SH-SY5Y (cell line): ENCODE measurements at regions not wholly inside any gene's neighbourhood (a gene's known extent, or its start where the extent isn't known, plus 50 kb on each side); places are given as distances from the start of the nearest gene placed in this dataset.

Source experiments
- GATA2 ChIP-seq: IDR thresholded peaks from 2 replicates; pipeline ENCODE4 v1.6.1; 2011; ENCODE audit warnings: mild to moderate bottlenecking, low read depth, low read length
- GATA3 ChIP-seq: IDR thresholded peaks from 2 replicates; pipeline ENCODE4 v1.6.1; 2011; ENCODE audit warnings: low read depth, mild to moderate bottlenecking, low read length, moderate library complexity

DNA sequence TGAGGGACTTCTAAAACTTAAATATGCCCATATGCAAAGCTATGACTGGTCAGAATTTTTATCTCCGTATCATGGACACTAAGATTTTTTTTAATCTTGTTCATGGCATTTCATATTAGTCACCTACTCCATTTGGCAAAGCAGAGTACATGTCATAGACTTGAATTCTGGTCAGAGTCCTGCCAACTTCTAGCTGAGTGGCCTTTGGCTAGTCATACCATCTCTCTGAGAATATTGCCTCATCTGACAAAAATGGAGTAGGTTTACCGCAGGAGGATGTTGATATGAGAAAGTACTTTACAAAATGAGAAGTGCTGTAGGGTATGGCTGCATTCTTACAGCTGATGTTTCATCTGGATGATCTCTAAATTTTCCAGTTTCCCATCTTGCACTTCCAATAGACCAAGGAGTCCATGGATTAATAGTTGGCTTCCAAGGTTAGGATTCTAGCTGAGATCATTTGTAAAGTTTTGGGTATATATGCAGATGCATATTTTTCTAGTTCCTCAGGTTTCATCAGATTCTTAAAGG, 150.8 kb upstream of the NR3C1 start:
- TF ChIP-seq GATA2 = no peak
- no peak for TF ChIP-seq GATA3

DNA sequence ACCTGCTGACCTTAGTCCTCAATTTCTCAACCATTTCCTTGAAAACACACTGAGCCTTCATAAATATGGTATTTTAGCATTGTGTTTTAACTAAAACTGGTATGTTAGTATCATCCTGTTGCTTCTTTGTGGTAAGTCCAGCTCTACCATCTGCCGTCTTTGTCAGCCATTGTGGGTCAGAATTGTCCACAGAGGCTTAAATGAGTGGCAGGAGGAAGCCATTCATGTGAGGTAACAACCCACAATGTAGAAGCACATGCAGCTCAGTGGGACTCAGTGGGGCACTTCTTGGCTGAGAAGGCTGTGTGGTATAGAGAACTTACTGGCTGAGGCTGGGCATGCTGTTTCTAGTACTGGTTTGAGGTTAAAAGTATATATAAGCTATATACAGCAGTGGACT, 149.2 kb upstream of the NR3C1 start:
- TF ChIP-seq GATA2 = no peak
- no peak for TF ChIP-seq GATA3

DNA sequence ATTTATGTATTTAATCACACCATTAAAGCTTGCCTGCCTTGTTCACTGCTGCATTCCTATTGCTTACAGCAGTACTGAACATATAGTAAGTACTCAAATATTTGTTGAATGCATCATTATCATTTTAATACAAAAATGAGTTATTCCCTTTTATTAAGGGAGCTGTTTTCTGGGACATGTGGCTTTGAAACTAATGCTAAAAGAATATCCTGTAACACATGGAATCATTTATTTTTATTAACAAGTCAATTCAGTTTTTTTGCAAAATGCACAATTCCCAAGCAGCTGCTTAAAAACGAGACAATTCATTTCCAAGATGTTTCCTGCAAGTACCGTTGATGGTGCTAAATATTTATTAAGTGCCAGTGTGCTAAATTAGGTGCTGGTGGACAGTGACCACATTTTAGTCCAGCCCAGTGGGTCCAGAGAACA, 148.3 kb upstream of the NR3C1 start:
- TF ChIP-seq GATA3 = no peak
- TF ChIP-seq GATA2 = no peak

DNA sequence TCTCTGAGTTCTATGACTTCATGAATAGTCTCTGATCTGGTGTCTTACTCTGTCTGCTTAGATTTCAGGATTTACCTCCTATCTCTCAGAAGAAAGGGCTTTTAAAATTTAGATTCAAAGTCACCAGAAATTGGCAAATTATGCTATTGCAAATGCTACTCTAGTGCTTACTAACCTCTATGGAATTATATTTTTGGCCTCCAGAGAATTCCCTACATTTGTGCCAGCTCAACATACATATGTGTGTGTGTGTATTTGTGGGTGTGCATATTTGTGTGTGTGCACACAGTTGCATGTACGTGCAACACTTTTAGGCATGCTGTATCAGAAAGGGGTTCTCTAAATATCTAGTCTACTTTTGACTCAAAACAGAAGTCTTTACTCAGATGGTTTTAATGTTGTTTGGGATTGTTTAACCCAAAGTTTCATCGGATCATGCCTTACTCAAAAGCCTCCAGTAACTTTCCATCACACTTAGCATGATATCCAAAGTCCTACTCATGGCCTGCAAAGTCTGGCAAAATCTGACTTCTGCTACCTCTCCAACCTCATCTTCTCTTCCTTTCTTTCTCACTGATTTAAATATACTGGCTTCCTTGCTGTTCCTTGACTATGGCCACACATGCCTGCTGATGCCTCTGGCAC, 147.6 kb upstream of the NR3C1 start:
- TF ChIP-seq GATA3 = no peak
- no peak for TF ChIP-seq GATA2

DNA sequence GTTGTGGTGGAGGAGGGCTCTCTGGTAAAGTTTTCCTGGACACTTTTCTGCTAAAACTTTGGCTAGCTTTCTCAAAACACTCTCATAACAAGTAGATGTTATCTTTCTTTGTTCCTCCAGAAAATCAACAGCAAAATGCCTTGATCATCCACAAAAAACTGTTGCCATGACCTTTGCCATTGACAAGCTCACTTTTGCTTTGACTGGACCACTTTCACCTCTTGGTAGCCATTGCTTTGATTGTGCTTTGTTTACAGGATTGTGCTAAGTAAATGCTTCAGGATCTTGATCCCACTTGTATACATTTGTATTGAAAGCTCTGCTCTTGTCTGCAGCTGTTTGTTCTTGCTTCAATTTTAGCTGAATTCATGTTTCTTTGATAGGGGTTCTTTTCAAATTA, 143.9 kb upstream of the NR3C1 start:
- TF ChIP-seq GATA3 = no peak
- TF ChIP-seq GATA2 = no peak

DNA sequence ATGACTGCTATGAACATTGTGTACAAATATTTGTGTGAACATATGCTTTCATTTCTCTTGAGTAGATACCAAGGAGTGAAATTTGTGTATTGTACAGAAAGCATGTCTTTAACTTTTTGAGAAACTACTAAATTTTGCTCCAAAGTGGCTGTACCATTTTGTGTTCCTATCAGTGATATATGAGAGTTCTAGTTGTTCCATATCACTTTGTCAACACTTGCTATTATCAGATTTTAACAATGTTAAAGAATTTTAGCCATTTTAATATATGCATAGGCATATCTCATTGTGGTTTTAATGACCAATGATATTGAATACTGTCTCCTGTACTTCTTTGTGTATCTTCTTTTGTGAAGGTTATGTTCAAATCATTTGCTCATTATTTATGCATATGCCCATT, 142.9 kb upstream of the NR3C1 start:
- no peak for TF ChIP-seq GATA3
- no peak for TF ChIP-seq GATA2

DNA sequence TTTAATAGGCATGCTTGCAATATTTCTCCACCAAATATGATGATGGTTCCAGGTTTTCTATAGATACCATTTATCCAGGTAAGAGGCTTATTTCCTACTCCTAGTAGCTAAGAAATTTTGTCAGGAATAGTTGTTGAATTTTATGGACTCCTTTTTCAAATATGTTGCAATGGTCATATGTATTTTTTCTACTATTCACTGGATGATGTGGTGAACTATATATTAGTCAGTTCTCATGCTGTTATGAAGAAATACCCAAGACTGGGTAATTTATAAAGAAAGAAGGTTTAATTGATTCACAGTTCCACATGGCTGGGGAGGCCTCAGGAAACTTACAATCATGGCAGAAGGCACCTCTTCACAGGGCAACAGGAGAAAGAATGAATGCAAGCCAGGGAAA, 141.1 kb upstream of the NR3C1 start:
- TF ChIP-seq GATA2 (no peak), GATA3 (no peak)

DNA sequence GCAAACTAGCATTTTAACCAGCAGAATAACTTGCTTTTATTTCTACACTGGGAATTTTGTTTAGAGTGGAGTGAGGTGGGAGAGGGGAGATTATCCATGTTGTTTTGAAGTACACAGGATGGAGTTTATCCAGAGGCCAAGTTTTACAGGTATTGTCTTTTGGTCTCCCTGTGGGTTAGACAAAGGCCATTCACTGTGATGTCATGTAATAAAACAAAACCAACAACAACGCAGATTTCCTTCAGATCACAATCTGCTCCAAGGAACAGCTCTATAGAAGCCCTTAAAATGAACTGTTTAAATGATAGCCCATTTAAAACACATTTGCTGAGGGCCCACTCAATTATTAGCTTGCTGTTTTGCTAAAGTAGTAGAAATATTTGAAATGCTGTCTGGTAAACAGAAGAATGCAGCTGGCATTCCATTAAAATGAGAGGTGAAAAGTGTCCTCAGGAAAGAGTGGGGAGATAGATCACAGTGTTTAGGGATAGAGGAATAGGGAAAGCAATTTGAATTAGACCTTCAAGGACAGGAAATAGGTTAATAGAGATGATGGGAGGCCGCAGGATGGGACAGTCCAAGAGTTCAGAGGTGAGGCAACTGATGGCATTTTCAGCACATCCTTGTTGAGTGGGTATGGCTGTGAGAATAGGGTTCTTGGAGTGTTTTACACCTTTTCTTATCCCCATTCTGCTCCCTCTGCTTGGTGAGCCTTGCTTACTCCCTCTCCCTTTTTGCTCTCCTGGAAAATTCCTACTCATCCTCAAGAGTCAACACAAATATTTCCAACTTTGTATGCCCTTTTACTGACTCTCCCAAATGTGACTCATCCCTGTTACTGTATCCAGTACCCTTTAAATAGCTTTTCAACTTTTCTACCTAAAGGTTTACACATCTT, 140.1 kb upstream of the NR3C1 start:
- TF ChIP-seq GATA3 (no peak), GATA2 (no peak)

DNA sequence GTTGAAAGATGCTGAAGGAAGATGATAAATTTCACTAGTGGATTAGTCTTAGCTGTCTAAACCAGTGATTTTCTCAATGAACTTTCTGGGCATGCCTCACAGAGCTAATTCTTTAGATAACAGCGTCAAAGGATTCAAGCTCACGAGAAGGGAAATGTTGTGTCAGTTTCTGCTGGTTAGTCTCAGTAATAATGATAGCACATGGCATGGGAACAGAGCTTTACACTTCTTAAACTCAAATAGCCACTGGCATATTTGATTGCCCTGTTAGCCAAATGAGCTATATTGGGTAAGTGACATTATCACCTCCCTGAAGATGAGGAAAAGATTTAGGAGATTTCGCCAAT, 139.3 kb upstream of the NR3C1 start:
- no peak for TF ChIP-seq GATA3
- no peak for TF ChIP-seq GATA2

DNA sequence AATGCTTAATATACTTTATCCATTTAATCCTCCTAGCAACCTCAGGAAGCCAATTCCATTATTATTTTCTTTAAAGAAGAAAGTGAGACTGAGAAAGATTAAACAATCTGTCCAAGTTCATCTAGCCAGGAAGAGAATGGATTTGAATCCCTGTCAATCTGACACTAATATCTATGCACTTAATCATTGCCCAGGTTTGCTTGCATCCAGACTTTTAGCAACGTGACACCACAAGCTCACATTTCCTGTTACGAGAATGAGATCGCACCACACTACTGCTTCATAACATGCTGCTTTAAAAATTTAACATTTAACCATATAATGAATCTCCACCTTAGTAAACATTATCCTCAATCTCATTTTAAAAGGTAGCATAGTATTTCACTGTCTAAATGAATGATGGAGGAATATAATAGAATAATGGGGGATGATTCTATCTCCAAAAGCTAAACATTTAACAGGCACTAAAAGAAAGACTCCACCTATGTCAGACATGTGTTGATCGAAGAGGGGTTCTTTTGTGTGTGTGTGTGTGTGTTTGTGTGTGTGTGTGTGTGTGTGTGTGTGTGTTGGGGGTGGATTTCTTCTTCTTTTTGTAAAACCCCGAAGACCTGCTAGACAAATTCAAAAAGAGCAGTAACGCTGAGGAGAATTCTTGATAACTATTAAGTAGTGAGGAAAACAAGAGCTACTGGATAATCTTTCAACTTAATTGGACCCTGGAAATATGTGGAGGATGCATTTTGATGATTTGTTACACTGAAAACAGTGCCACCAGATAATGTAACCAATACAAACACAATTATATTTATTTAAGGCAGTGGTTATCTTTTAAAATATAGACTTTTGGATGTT, 138.7 kb upstream of the NR3C1 start:
- no peak for TF ChIP-seq GATA3
- no peak for TF ChIP-seq GATA2

DNA sequence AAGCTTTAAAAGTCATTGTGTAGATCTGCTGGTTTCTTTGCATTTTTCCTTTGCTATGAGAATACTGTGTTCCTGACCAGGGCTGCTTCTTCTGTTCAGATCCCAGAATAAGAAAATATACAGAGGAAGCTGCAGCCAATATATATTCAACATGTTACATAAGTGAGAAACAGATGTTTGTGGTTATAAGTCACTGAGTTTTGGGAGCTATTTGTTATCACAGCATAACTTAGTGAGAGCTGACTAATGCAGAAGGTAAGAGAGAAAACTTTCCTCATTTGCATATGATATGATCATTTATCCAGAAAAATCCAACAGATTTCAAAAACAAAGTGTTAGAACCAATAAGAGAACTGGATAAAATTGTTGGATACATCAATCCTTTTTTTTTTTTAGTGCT, 136.3 kb upstream of the NR3C1 start:
- TF ChIP-seq GATA2 (no peak), GATA3 (no peak)

DNA sequence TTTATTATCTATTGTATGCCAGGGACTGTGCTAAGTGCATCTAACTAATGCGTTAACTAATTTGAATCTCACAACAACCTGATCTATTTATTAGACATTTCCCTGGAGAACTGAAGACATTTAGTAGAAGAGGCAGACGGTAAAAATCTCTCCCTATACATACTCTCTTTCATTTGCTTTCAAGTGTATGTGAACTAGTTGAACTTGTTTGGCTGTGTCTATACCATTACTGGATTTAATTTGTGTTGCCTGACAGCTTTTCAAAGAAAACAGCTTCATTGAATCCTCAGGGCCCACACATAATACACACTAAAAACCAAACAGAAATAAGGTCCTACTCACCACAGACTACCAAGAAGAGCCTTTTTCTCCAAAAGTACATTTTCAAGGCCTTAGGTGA, 133.6 kb upstream of the NR3C1 start:
- TF ChIP-seq GATA3 (no peak), GATA2 (no peak)

DNA sequence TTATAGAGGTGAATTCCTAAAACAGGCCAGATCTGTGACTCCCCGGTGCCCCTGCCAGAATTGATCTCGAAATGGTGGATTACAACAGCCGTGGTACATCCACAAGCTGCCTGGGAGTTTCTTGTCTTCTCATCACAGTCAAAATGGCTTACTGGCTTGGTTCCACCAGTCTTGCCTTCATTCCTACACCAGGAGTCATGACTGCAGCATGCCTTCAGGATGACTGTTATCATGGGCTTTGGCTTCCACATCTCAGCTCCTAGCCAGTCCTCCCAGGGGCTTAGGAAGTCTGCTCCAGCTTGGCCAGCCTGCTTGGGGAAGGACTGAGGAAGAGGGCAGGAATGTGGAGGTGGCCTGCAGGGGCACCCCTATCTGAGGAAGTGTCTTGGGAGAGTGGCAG, 132.9 kb upstream of the NR3C1 start:
- no peak for TF ChIP-seq GATA2

DNA sequence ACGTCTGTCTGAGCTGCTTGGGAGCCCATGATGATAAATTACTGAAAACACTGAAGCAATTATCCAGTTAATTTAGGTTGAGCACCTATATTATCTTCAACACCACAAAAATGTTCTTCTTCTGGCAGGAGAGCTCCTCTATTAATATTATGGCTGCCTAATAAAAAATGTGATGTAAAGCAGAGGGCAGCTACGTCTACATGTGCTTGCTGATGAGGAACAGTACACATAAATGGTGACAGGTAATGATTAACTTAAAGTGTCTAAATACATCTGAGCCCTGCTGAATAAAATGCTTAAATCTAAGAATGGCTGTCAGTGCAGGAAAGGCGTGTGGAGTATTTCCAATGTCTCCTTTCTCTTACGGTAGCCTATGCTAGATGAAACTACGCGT, 131.3 kb upstream of the NR3C1 start:
- TF ChIP-seq GATA3 = no peak
- no peak for TF ChIP-seq GATA2
